GM12891 (cell line): ENCODE measurements at regions not wholly inside any gene's neighbourhood (a gene's known extent, or its start where the extent isn't known, plus 50 kb on each side); places are given as distances from the start of the nearest gene placed in this dataset.

Experiments
- POLR2AphosphoS5 ChIP-seq: IDR thresholded peaks from 2 replicates; pipeline ENCODE4 v1.6.1; 2011; ENCODE audit warnings: low read depth, low read length, control low read depth
- SPI1 ChIP-seq: IDR thresholded peaks from 2 replicates; pipeline ENCODE4 v1.6.1; 2011; ENCODE audit warnings: low read depth, low read length, control low read depth

GRCh38 chr3:139132976-139133375 is 88.3 kb upstream of the PRR23C start:
- no peak for TF ChIP-seq SPI1
- TF ChIP-seq POLR2AphosphoS5, result no peak
